Vagina (tissue), 2 donors: ENCODE measurements at regions not wholly inside any gene's neighbourhood (a gene's known extent, or its start where the extent isn't known, plus 50 kb on each side); places are given as distances from the start of the nearest gene placed in this dataset.

Experiments
- CTCF ChIP-seq, 3 experiments: fragments of 450-650 bp in 2 of 3; fragments of 200-600 bp in 1 of 3; sonication (generic) in 1 of 3; IDR thresholded peaks; one replicate each; pipeline ENCODE4 v1.5.1; 2017 to 2019; ENCODE audit warnings: antibody characterized with exemption in 3 of 3, mild to moderate bottlenecking in 2 of 3, moderate library complexity in 2 of 3
- POLR2AphosphoS5 ChIP-seq, 2 donors: sonication (generic); formaldehyde crosslinking; IDR thresholded peaks; one replicate each; pipeline ENCODE4 v1.9.0; 2017; ENCODE audit warnings: antibody characterized with exemption in 2 of 2, mild to moderate bottlenecking in 2 of 2, low read depth in 1 of 2; ENCODE audit not compliant: insufficient read depth in 1 of 2

- TF ChIP-seq CTCF (IDR thresholded peaks at IDR 0.05) = no peak
- no peak for TF ChIP-seq POLR2AphosphoS5 (IDR thresholded peaks at IDR 0.05; ENCODE audit: insufficient read depth in 1 of 2, low read depth in 1 of 2)
Measured at GRCh38 chr2:239711911-239712570, 311.2 kb upstream of the HDAC4 start.
